ENCODE measurements at regions not wholly inside any gene's neighbourhood (a gene's known extent, or its start where the extent isn't known, plus 50 kb on each side); places are given as distances from the start of the nearest gene placed in this dataset.

- TF ChIP-seq CTCF (conservative IDR thresholded peaks at IDR 0.05 in 1 of 2, IDR thresholded peaks at IDR 0.05 in 1 of 2; ENCODE audit: low read depth in 1 of 2, low read length in 2 of 2): no peak
- TF ChIP-seq EZH2 (IDR thresholded peaks at IDR 0.05; ENCODE audit: low read length, missing control alignments): no peak
Observed at GRCh38 chr3:8319935-8320634, 181.5 kb upstream of the LMCD1 start.
